MV-4-11 (cell line): ENCODE measurements at regions not wholly inside any gene's neighbourhood (a gene's known extent, or its start where the extent isn't known, plus 50 kb on each side); places are given as distances from the start of the nearest gene placed in this dataset.

ENCODE experiments used
- DNase-seq: peaks from one replicate; lab custom pipeline; 2025; lab: John Stamatoyannopoulos, UW

DNA sequence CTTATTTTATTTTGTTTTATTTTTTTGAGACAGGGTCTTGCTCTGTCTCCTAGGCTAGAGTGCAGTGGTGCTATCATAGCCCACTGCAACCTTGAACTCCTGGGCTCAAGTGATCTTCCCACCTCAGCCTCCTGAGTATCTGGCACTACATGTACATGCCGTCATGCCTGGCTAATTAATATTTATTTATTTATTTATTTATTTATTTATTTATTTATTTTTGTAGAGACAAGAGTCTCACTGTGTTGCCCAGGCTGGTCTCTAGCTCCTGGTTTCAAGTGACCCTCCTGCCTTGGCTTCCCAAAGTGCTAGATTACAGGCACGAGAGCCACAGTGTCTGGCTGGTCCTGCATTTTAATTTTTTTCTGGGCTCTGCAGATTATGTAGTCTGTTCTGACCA, 84.9 kb upstream of the BCOR start:
- no peak for DNase-seq

DNA sequence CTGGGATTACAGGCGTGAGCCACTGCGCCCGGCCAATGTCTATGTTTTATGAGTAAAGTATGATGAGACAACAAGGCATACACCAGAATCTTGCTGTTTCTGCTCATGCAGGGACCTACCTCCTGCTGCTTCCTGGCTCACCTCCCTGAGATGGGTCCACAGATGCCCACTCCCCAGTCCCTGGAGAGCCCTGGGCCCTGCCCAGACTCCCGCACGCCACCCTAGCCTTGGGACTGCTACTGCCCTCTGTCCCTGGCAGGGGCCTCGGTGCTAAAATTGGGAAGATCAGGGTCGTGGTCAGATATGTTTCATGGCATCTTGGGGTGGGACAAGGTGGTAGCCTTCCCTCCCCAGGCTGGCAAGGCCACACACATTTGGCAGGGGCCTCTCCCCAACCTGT, 84.3 kb upstream of the BCOR start:
- DNase-seq: no peak

DNA sequence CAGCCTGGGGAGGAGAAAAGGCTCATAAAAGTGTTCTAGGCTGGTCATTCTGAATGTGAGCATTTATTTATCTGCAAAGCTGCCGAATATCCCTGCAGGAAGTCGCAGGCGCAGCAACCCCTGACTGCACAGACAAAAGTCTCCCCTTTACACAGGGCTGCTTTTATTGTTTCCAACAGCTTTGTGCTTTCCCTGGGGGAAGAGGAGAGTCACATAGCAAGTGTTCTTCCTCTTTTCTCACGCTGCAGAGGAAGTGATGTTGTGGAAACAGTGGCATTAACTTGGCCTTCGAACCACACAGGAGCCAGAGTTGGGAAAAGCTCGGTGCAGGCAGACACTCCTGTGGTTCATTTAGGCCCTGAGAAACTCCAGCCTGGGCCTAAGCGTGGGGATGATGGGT, 81.5 kb upstream of the BCOR start:
- DNase-seq: peak; percentile 79

DNA sequence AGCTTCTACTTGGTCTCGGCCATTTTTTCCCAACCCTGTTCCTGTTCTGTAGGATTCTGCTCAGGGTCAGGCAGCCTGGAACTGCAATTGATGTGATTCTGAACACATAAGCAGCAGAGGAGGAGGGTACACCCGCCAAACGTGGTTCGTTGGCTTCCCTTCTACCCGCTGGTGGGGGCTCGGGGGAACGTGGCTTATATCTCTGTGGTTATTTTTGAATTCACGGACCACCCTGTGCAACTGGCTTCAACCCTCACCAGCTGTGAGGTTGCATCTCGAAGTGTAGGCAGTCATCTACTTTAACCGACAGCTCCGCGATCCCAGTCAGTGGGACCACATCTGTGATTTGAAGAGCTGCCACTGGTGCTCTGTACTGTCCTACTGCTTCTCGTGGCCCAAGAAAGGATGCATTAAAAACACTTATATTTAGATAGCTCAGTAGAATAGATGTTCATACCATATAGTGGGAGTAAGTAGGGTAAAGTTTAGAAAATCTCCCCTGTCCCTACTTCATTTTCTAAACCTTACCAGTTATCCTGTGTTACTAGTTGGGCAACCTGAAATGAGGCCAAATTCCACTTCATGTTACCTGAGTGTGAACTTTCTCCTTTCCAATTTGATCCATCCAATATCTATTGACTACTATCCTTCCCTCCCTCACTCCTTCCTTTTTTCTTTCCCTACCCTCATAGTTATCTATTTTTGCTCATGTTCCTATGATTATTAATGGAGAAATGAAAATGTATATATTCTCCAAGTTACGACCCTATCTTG, 80.4 kb upstream of the BCOR start:
- DNase-seq: no peak

DNA sequence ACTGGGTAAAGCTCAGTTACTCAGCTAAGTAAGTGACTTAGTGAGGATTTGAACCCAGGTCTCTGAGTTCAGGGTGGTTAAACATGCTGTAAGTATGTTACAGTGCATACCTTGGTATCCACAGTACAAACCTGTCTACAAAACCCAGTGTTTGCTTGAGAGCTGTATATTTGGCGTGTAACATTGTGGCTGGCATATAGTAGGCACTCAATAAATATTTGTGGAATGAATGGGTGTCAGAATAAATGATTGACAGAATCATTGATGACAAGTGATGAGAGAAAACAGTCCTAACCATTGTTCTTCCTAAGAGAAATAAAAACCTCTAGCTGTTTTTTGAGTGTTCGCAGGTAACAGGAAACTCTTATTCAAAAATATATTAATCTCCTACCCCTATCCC, 79.7 kb upstream of the BCOR start:
- no peak for DNase-seq

DNA sequence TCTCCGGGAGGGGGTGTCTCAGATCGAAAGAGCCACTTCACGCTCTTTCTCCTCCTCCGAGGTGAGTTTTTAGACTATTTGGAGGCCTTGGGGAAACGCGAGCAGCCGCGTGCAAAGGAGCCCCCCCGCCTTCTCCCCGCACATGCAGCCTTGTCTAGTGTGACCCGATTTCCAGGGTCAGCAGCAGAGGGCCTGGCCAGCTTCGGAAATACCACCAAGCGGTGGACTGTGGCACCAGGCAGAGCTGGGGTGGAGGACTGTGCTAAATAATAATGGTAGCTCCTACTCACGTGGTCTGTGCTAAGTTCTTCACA, 79.3 kb upstream of the BCOR start:
- DNase-seq: peak; percentile 34

DNA sequence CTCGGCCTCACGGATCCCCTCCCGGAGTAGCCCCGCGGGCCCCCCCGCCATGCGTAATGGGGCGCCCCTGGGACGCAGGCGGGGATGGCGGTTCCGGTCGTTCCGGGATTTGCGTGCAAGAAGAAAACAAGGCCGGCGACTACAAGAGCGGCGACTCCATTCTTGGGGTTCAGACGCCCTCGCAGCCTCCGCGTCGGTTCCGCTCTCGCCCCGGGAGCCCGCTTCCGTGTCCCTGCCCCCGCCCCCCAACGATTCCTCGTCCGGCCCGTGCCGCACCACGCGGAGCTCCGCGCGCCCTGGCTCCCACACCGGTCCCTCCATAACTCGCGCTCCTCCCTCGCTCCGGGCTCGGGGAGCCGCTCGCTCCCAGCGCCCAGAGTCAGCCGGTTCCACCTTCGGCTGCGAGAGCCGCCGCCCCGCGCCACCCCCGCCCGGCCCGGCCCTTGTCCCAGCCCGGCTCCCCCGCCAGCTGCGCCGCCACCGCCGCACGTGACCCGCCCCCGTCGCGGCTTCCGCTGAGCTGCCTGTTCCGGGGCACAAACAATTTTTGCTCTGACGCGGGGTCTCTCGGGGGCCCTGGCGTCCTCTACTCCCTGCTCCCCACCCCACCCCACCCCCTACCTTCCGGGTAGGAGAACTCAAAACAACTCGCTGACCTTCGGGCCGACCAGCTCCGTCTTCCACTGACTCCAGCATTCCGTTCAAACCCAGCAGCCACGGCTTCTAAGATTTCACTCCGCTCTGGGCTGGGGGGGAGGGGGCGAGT, 78.8 kb upstream of the BCOR start:
- peak; percentile 44 for DNase-seq

DNA sequence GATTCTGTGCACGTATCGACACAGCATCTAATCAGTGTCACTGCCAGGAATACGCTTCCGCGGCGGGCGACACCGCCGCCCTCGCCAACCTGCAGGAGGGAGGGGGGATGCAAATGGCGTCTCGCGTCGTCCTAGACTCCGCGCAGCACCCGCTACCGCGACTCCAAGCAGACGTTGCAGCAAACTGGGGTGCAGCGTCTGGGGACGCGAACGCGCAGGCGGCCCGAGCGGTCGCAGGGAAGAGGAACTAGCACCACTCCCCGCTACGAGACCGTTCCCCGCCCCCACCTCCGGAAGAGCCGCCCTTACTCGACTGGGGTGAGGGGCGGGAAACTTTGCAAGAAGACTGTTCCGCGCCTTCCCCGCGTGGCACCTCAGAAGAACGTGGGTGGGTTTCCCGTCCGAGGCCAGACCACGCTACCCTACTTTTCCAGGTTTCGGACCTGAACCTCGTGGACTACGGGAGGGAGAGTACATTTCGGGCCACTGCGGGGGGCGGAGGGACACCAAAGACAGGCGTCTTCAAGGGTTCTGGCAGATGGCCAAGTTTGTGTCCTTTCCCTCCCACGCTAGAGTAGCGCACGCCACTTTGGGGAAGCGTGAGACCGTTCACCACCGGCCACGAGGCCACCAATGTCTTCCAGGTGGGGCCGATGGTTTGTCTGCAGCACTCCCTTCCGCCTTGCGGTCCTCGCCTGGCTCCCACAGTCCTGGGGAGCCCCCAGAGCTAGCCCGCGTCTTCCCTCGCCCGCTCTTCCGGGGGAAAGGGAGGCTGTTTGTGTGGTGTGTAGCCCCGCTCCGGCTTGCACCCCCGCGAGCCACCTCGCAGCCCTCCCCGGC, 78.0 kb upstream of the BCOR start:
- DNase-seq: peak; percentile 83

DNA sequence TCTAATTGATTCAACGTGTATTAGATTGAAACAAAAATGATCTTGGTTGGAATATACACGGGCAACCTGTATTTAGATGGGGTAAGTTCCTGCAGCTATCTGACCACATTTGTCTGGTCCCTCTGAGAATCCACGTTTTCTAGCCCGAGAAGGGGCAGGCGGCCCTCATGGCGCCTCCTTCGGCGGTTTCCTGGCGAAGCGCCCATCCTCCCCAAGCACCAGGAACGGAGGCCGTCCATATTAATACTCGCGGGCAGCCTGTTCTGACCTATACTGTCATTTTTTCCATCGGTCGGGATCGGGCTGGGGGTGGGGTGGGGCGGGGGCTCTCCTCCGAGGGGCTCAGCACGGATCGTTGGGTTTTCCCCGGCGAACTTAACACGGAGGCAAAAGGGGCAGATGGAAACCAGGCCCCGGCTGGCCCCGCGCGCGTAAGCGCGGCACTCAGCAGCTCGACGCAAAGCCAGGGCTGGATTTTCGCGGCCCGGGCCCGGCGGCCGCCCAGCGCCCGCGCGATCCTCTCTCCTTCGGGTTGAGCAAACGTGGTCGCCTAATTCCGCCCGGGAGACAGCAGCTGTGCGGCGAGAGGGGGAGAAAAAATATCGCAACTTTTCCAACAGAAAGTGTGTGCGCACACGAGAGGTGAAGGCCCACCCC, 77.2 kb upstream of the BCOR start:
- peak; percentile 37 for DNase-seq

DNA sequence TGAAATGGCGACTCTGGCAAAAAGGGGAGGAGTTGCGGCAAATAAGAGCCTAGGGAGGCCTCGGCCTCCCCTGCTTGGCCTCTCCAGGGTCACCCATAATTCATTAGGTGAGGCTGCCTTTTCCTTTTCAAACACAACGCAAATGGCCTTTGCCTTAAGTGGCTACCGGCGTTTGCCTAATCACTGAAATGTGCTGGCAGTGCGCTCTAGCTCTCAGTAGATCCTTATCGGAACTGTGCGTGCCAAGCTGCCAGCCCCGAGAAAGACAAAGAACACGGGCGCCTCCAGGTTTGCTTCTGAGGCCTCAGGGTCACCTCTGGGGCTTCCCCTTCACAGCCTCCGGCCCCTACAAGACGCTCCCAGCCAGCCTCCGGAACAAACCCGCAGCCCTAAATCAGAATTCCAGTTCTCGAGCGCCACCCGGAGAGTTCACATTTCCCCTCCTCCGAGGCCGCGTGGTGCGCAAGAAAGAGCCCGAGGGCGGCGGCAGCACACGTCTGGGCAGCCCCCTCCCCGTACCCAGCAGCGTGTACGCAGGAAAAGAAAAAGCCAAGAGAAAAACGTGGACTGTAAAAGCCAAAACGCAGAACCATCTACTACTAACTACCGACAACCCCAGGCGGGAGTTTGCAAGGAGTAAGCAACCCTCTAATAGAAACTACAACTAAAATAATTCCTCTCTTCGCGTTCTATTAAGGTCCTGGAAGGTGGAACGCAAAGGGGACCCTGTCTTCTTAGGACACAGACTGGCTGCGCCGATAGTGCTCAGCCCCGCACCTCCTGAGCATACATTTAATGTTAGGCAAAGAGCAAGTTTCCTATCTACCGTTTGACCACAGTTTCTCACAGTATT, 76.5 kb upstream of the BCOR start:
- DNase-seq: no peak

DNA sequence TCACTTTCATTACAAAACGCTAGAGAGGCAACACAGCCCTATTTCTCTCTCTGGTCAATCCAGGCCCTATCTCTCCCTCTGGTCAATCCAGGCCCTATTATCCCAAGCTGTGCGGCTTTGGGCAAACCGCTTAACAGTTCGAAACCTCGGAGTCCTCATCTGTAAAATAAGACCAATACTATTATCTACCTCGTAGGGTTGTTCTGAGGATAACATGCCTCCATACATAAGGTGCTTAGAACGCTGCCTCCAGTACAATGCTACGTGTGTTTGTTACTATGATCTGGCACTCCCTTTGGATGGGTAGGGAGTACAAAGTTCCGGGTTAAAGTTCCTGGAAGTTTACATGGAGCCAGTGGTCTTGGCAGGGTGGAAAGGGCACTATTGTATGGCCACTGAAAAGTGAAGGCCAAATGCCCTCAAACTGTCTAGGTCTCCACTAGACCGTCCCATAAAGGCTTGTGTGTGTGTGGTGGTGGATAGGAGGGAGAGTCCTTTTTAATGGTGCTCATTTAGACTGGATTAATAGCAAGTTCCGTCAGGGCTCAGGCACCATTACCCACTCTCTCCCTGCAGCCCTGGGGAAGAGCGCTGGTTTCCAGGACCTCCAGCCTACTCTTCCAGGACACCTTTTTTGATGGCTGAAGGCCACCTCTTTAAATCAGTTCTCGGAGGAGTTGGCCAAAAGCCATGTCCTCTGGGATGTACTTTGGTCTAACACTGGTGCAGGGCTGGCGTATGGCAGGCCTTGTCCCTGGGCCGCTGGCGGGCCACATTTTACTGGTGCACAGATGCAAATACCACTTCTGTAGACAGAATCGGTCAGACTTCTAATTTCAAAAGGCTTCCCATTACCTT, 75.6 kb upstream of the BCOR start:
- no peak for DNase-seq

DNA sequence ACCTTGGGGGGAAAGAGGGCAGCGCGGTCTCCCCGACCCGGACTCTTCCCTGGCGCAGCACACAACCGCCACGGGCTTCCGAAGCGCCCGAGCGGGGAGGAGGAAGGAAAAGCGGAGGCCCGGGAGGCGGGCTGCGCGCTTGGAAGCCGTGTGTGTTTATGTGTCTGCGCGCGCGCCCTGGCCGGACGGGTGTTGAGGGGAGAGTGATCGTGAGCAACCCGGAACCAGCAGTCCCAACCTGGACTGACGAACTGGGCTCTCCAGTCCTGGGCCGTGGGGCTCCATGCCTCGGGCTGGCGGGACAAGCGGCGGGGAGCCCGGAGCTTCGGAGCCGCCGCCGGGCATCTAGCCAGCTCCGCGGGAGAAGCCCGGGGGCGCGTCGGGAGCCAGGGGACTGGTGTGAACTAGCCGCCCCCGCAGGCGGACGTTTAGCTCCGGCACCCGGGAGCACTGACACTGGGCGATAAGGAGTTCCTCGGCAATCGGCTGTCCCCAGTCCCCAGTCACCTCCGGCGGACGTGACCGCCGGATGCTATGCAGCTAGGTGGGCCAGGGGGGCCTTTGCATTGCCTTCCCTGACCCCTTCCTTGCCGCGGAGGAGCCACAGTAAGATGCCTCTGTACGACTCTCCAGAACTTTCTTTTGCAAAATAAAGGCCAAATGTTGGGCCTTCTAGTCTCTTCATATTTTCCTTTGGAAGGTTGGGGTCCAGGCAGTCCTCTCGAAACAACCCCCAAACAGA, 74.8 kb upstream of the BCOR start:
- peak; percentile 7 for DNase-seq

DNA sequence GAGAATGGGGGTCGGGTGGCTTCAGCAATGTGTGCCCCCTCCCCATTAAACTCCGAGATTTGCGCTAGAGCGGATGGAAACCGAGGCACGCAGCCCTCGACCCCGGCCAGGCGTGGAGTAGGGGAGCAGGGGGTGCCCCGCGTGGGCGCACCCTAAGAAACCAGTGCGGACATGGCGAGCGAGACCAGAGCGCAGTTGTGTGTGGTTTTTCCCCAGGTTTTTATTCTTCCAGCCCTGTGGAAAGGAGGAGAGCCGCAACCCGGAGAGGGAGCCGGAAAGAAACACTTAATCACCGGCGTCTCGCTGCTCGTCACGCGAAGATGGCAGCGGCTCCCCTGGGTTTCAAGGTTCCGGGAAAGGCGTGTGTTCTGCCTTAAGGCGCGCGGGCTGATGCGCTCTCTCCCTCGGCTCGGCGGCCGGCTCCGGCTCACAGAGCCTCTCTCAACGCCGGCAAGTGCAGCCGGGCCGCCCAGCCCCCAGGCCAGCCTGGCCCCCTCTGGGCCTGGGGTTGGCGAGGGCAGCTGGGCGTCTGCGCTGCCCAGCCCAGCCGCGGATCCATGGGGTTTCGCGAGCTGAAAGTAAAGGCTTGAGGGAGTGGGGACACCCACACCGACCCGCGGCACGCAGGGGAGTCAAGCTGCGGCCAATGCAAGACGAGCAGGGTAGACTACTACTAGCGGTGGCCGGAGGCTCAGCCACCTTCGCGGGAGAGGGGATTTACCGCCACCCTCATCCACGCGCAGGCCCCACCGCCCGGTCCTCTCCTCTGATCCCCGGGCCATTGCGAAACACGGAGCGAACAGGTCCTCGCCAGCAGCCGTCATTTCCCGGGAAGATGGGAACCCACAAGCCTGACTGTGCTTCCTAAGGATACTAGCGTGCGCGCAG, 74.0 kb upstream of the BCOR start:
- no peak for DNase-seq

DNA sequence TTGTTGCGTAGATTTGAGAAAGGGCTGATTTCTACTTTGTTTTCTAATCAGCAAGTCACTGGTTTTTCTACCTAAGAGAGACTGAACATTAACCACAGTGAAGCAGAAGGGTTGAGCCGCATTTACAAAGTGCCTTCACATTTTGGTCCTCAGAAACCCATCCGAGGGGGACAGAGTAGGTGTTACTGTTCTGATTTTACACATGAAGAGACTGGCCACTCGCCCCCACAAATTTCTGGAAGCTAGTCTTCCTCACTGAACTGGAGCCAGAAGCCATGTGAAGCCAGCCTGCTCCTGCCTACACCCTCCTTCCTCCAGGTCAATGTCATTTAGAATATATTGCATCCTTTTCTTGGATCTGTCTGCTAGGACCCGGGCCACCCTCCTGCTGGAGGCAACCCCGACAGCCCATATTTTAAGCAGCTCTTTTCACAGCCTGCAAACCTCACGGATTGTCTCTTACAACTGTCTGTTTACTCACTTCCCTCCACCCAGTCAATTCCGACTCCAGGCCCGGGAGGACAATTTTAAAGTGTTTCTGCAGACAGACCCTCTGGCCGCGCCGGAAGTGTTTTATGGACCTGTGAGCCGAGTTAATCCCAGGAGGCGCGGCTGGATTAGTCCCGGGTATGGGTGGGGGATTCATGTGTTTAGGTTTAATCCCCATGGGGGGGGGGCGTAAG, 73.2 kb upstream of the BCOR start:
- DNase-seq: peak; percentile 62

DNA sequence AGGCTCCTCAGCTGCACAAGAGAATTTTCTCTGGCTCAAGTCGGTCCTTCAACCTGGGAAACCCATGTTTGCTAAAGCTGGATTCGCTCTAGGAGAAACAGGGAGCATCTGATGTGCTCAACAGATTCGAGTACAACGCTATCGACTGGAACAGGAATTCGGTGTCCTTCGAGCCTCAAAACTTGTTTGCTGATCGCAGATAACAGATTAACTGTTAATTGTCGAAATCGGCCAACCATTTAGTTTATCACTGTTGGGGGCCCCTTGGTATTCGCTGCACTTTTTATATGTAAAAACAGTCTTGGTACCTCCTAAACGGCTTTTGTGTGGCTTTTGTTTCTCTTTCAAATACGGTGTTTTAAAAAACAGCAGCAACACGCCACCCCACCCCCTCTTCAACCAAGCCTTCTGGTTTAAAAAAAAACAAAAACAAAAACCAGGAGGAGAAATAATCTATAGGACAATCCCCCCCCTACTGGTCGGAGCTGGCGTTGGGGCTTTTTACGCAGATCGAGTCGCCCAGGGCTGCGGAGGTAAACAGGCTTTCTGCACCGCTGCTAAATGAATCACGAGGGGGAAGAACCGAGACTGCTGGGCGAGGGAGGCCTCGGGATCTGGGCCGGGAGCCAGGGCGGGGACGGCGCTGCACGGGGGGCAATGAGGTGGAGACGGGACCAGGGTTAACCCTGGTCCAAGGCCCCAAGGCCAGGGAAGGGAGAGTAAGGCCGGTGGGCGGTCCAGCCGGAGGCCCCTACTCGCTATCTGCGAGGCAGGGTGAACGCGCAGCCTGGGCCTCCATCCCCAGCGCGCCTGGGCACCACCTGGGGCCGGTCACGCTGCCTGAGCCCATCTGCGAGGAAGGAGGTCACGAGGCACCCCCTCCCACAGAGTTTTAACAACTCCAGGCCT, 71.7 kb upstream of the BCOR start:
- DNase-seq: peak; percentile 61

DNA sequence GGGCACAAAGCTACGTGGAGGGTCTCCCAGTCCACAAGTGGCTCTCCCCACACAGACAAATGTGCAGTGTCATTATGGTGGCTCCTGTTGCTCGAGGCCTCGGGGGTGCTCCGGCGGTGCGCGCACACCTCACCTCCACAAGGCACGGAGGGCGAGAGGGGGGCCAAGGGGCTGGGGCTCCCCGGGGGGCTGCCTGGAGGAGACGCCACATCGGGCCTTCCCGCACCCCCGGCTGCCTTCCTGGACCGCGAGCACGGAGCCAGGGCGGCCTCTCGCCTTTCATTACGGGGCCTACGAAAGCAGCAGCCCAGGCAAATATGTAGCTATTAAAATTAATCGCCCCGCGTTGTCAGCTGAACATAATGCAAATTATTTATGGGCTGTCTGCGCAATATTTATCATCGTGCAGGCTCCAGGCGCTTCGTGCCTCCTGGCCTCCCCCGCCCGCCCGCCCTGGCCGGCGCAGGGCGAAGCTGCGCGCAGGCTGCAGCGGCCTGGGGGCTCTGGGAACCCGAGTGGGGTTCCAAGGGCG, 70.8 kb upstream of the BCOR start:
- DNase-seq: no peak
